ENCODE measurements at regions not wholly inside any gene's neighbourhood (a gene's known extent, or its start where the extent isn't known, plus 50 kb on each side); places are given as distances from the start of the nearest gene placed in this dataset.

GRCh38 chr9:115210699-115211098, 92.7 kb upstream of the TNC start:
- no peak for DNase-seq

GRCh38 chr9:115211413-115212124, 93.6 kb upstream of the TNC start:
- no peak for DNase-seq

GRCh38 chr9:115212125-115212605, 94.2 kb upstream of the TNC start:
- DNase-seq: no peak

GRCh38 chr9:115212832-115213231, 94.9 kb upstream of the TNC start:
- no peak for DNase-seq

GRCh38 chr9:115213818-115214334, 95.9 kb upstream of the TNC start:
- DNase-seq: no peak

GRCh38 chr9:115216873-115217272, 98.9 kb upstream of the TNC start:
- no peak for DNase-seq

- DNase-seq: no peak
These were observed 102.5 kb upstream of the TNC start for GRCh38 chr9:115220319-115221005.

- DNase-seq: no peak
These were observed 105.5 kb upstream of the TNC start for GRCh38 chr9:115223471-115223870.

GRCh38 chr9:115225459-115226116, 107.6 kb upstream of the TNC start:
- no peak for DNase-seq

- DNase-seq: no peak
These were observed 108.2 kb upstream of the TNC start for GRCh38 chr9:115226152-115226551.

GRCh38 chr9:115229496-115229895, 111.5 kb upstream of the TNC start:
- no peak for DNase-seq

GRCh38 chr9:115230924-115231515, 113.1 kb upstream of the TNC start:
- no peak for DNase-seq

GRCh38 chr9:115232181-115232774, 114.3 kb upstream of the TNC start:
- no peak for DNase-seq

- peak; percentile 6 to 23 (median 14) for DNase-seq
These were observed 116.1 kb upstream of the TNC start for GRCh38 chr9:115234094-115234493.

- DNase-seq: no peak
These were observed 117.3 kb upstream of the TNC start for GRCh38 chr9:115235221-115235620.

GRCh38 chr9:115237385-115237998, 119.5 kb upstream of the TNC start:
- no peak for DNase-seq

GRCh38 chr9:115240676-115241075, 122.7 kb upstream of the TNC start:
- DNase-seq: no peak

- DNase-seq: no peak
These were observed 123.7 kb upstream of the TNC start for GRCh38 chr9:115241641-115242040.

- no peak for DNase-seq
These were observed 131.5 kb upstream of the TNC start for GRCh38 chr9:115249488-115249887.

- DNase-seq: no peak
These were observed 132.7 kb upstream of the TNC start for GRCh38 chr9:115250621-115251032.

GRCh38 chr9:115254287-115255180, 136.6 kb upstream of the TNC start:
- DNase-seq: no peak
